ENCODE measurements at regions not wholly inside any gene's neighbourhood (a gene's known extent, or its start where the extent isn't known, plus 50 kb on each side); places are given as distances from the start of the nearest gene placed in this dataset.

DNA sequence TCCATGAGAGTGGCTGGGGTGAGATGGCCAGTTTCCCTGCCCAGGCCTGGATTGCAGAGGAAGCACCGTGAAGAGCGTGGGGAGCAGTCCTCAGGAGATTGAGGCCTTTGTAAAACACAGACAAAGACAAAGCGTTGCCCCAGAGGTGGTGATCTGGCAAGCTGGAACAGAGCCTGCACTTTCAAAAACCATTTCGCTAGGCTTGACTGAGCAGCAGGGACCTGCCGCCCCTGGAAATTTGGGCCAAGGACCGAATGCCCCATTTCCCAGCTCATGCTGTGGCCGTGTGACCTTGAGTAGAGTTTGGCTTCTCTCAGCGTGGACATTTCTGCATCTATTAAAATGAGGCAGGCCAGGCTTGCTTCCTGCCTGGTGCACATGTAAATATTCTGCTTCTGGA is 381.4 kb downstream of the BCOR start:
- H3K9me3 Mint-ChIP-seq, result no peaks in the 10 kb centered on the region
- H3K4me3 Mint-ChIP-seq, result no peak overlapping the region
- H3K4me1 Mint-ChIP-seq, result no peaks in the 10 kb centered on the region
- ATAC-seq, result no peak
- no peaks in the 10 kb centered on the region for H3K27me3 Mint-ChIP-seq
- no peaks in the 10 kb centered on the region for H3K36me3 Mint-ChIP-seq
- no peak overlapping the region for H3K27ac Mint-ChIP-seq

DNA sequence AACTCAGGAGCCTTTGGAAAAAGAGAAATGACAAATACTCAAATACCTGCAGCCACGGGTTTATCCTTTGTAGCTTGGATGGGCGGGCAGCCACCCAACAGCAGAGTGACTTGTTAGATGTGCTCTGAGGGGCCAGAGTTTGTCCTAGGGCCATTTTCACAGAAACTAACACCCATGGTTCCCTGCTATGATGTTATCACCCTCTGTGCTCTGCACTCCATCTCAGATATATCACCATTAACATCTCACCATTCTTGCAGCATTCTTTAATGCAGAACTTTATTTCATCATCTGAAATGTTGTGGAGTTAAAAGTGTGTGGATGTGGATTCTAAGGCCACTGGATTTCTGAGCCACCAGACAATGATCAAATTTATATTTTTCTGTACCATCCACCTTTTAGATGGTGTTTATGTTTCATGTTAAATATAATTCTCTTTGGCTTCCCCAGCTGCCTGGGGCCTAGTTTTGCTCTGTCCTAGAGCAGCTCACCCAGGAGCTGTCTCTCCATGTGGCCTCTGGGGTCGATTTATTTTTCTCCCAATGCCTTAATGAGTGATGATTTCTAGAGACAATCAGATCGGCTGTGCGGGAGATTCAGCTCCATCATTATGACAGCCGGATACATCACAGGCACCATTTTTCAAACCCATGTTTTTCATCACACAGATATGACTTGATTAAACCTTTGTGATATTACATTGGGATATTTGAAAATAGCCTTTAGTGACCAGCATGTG is 380.8 kb downstream of the BCOR start:
- no peaks in the 10 kb centered on the region for H3K4me1 Mint-ChIP-seq
- H3K9me3 Mint-ChIP-seq, result no peaks in the 10 kb centered on the region
- H3K27me3 Mint-ChIP-seq, result peaks cover 2% of the 10 kb centered on the region
- H3K27ac Mint-ChIP-seq, result no peak overlapping the region
- no peak for ATAC-seq
- H3K36me3 Mint-ChIP-seq, result no peaks in the 10 kb centered on the region
- no peak overlapping the region for H3K4me3 Mint-ChIP-seq

GRCh38 chrX:39718981-39719380 is 378.8 kb downstream of the BCOR start:
- Mint-ChIP-seq H3K36me3 (no peaks in the 10 kb centered on the region), H3K4me1 (no peaks in the 10 kb centered on the region), H3K27ac (no peak overlapping the region), H3K27me3 (peaks cover 21% of the 10 kb centered on the region), H3K4me3 (no peak overlapping the region), H3K9me3 (no peaks in the 10 kb centered on the region)
- no peak for ATAC-seq

- Mint-ChIP-seq H3K4me1 (no peaks in the 10 kb centered on the region), H3K36me3 (no peaks in the 10 kb centered on the region), H3K9me3 (no peaks in the 10 kb centered on the region), H3K27ac (no peak overlapping the region), H3K4me3 (no peak overlapping the region), H3K27me3 (peaks cover 21% of the 10 kb centered on the region)
- ATAC-seq, result no peak
These were observed 376.8 kb downstream of the BCOR start for GRCh38 chrX:39720945-39721344.

- H3K9me3 Mint-ChIP-seq, result no peaks in the 10 kb centered on the region
- no peaks in the 10 kb centered on the region for H3K36me3 Mint-ChIP-seq
- no peak overlapping the region for H3K27ac Mint-ChIP-seq
- no peaks in the 10 kb centered on the region for H3K4me1 Mint-ChIP-seq
- no peak for ATAC-seq
- H3K4me3 Mint-ChIP-seq, result no peak overlapping the region
- H3K27me3 Mint-ChIP-seq, result peaks cover 29% of the 10 kb centered on the region
These were observed 376.0 kb downstream of the BCOR start for GRCh38 chrX:39721566-39722279.

- no peaks in the 10 kb centered on the region for H3K36me3 Mint-ChIP-seq
- H3K27ac Mint-ChIP-seq, result no peak overlapping the region
- H3K9me3 Mint-ChIP-seq, result no peaks in the 10 kb centered on the region
- H3K27me3 Mint-ChIP-seq, result peaks cover 31% of the 10 kb centered on the region
- no peaks in the 10 kb centered on the region for H3K4me1 Mint-ChIP-seq
- no peak for ATAC-seq
- no peak overlapping the region for H3K4me3 Mint-ChIP-seq
These were observed 373.2 kb downstream of the BCOR start for GRCh38 chrX:39724544-39724943.

- H3K4me1 Mint-ChIP-seq, result no peaks in the 10 kb centered on the region
- no peak for ATAC-seq
- peaks cover 31% of the 10 kb centered on the region for H3K27me3 Mint-ChIP-seq
- H3K36me3 Mint-ChIP-seq, result no peaks in the 10 kb centered on the region
- H3K9me3 Mint-ChIP-seq, result no peaks in the 10 kb centered on the region
- H3K4me3 Mint-ChIP-seq, result no peak overlapping the region
- H3K27ac Mint-ChIP-seq, result no peak overlapping the region
These were observed 372.6 kb downstream of the BCOR start for GRCh38 chrX:39725114-39725513.

DNA sequence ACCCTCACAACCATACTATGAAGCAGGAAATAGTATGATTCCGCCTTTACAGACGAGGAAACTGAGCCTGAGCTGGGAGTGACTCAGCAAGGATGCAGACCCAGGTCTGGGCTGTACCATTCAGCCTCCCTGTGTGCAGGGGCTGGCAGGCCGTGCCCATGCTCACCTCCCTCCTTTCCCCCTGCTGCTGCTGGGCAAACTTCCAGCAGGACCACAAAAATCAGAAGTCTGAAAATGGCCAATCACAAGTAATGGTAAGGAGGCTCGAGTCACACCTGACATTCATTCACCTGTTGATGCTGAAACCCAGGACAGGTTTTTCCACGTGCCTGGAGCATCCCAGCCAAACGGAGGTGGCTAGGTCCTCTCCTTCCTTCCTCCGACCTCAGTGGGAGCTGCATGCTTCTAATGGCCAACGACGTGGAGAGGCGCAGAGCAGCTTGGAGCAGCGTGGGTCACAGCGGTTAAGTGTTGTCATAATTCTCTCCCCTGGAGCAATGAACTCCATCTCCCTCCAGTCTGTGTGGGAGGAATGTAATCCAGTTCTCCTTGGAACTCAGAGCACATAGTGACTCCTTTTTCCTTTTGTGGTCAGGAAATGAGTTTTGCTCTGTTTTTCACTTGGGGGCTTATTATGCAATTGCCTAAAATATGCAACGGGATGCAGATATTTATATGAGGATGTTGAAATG is 371.7 kb downstream of the BCOR start:
- H3K4me1 Mint-ChIP-seq, result peaks cover 8% of the 10 kb centered on the region
- no peak overlapping the region for H3K27ac Mint-ChIP-seq
- H3K27me3 Mint-ChIP-seq, result peaks cover 31% of the 10 kb centered on the region
- H3K36me3 Mint-ChIP-seq, result no peaks in the 10 kb centered on the region
- no peak overlapping the region for H3K4me3 Mint-ChIP-seq
- no peak for ATAC-seq
- H3K9me3 Mint-ChIP-seq, result no peaks in the 10 kb centered on the region

DNA sequence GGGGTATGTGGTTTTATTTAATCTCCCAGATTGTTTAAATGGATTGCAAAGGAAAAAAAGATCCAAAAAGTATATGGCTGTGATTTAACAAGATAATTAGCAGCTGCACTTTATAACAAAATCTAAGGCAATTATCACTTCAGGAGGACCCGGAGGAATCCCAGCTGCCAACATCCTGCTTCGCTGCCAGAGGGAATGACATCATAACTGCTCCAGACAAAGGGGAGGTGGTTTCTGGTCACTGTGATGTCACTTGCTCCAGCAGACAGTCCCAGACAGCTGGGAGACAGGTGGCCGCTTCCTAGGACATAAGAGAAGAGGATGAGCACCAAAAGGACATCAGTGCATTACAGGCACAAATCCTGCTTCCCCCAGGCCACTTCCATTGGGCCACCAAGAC is 371.0 kb downstream of the BCOR start:
- peaks cover 30% of the 10 kb centered on the region for H3K27me3 Mint-ChIP-seq
- H3K9me3 Mint-ChIP-seq, result no peaks in the 10 kb centered on the region
- no peak for ATAC-seq
- no peak overlapping the region for H3K27ac Mint-ChIP-seq
- peaks cover 9% of the 10 kb centered on the region for H3K4me1 Mint-ChIP-seq
- no peaks in the 10 kb centered on the region for H3K36me3 Mint-ChIP-seq
- no peak overlapping the region for H3K4me3 Mint-ChIP-seq

DNA sequence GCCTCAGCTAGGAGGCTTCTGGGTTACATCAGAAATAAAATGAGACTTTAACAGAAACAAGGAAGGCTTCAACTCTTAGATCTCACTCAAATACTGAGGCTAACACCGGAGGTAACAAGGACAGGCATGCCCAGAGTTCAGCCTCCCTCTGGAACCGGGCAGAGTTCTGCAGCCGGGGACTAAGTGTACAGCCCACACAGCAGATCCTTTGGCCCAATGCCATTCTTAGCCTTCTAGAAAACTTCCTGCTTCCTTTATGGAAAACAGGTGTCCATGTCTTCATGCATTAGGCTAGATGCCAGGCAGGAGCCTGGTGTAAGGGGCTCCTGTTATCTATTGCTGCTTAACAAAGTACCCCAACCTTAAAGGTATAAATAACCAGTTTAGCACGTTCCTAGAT is 369.7 kb downstream of the BCOR start:
- Mint-ChIP-seq H3K4me1 (peaks cover 9% of the 10 kb centered on the region), H3K9me3 (no peaks in the 10 kb centered on the region), H3K36me3 (no peaks in the 10 kb centered on the region), H3K27ac (no peak overlapping the region), H3K27me3 (peaks cover 18% of the 10 kb centered on the region), H3K4me3 (no peak overlapping the region)
- ATAC-seq, result no peak

DNA sequence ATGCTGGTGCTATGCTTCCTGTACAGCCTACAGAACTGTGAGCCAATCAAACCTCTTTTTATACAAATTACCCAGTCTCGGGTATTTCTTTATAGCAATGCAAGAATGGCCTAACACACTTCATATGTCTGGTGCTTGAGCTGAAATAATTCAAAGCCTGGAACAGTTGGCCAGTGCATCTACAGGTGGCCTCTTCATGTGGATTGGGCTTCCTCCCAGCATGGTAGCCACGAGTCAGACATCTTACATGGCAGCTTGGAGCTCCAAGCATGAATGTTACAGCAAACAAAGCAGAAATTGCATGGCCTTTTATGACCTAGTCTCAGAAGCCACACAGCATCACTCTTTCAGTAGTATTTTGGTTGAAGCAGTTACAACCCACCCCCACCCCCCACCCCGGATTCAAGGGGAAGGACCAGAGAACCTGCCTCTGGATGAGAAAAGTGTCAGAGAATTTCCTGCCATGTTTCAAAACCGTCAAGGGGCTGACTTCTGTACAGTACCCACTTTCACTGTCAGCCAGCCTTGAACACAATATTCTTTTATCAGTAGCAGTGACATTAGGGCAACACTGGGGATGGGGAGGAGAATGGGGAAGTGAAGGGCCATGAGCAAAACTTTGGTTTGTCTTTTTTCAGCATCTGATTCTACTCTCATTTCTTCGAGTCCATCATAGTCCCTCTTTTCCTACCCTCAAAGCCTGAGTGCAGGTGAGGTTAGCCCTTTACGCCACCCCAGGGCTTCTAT is 368.7 kb downstream of the BCOR start:
- no peak overlapping the region for H3K27ac Mint-ChIP-seq
- no peak overlapping the region for H3K4me3 Mint-ChIP-seq
- peaks cover 9% of the 10 kb centered on the region for H3K4me1 Mint-ChIP-seq
- H3K9me3 Mint-ChIP-seq, result no peaks in the 10 kb centered on the region
- ATAC-seq, result no peak
- H3K36me3 Mint-ChIP-seq, result no peaks in the 10 kb centered on the region
- H3K27me3 Mint-ChIP-seq, result peaks cover 9% of the 10 kb centered on the region

- H3K27ac Mint-ChIP-seq, result peak overlapping the region; percentile 48
- no peak for ATAC-seq
- peaks cover 9% of the 10 kb centered on the region for H3K27me3 Mint-ChIP-seq
- H3K4me1 Mint-ChIP-seq, result peaks cover 9% of the 10 kb centered on the region
- H3K36me3 Mint-ChIP-seq, result no peaks in the 10 kb centered on the region
- H3K4me3 Mint-ChIP-seq, result no peak overlapping the region
- H3K9me3 Mint-ChIP-seq, result no peaks in the 10 kb centered on the region
These were observed 367.6 kb downstream of the BCOR start for GRCh38 chrX:39729981-39730661.

- Mint-ChIP-seq H3K4me3 (peak overlapping the region; percentile 29), H3K27me3 (peaks cover 9% of the 10 kb centered on the region), H3K36me3 (no peaks in the 10 kb centered on the region), H3K9me3 (no peaks in the 10 kb centered on the region), H3K27ac (peak overlapping the region; percentile 48), H3K4me1 (peaks cover 9% of the 10 kb centered on the region)
- ATAC-seq, result peak; percentile 55
These were observed 367.0 kb downstream of the BCOR start for GRCh38 chrX:39730662-39731329.

GRCh38 chrX:39731330-39731667 is 366.5 kb downstream of the BCOR start:
- Mint-ChIP-seq H3K4me1 (peaks cover 9% of the 10 kb centered on the region), H3K27ac (peak overlapping the region; percentile 48), H3K4me3 (no peak overlapping the region), H3K27me3 (peaks cover 6% of the 10 kb centered on the region), H3K36me3 (no peaks in the 10 kb centered on the region), H3K9me3 (no peaks in the 10 kb centered on the region)
- no peak for ATAC-seq

Data from stimulated activated memory B cell treated with anti-CD40 and anti-IgM and Interleukin-4, amounts not matched to agents 10 μg/mL and 1 μg/mL and 100 μg/mL, for 72 hours (primary cell).